Body of pancreas (tissue), 4 donors: ENCODE measurements at regions not wholly inside any gene's neighbourhood (a gene's known extent, or its start where the extent isn't known, plus 50 kb on each side); places are given as distances from the start of the nearest gene placed in this dataset.
"Not testable (repeated sequence)": the region's sequence is repeated elsewhere in the genome, so short reads cannot be mapped to it uniquely, and the experiment has no call there.

ENCODE experiments used
- ATAC-seq: fragments of 150-250 bp; one replicate; pipeline ENCODE4 v1.9.1; 2016
- DNase-seq, 4 donors: peaks; one replicate each; pipeline ENCODE4 v3.0.0-alpha.2; 2019
- H3K27ac ChIP-seq, 4 donors: fragments of 200-600 bp; sonication (generic); 1 replicate in 3 of 4; 2 replicates in 1 of 4; pipeline versions ENCODE4 v1.5.1 to v1.6.1; 2016 to 2019; ENCODE audit warnings: mild to moderate bottlenecking in 1 of 4, mixed read lengths in 1 of 4, moderate library complexity in 1 of 4
- H3K27me3 ChIP-seq, 2 donors: fragments of 200-600 bp; sonication (generic); one replicate each; pipeline ENCODE4 v1.6.0; 2016; ENCODE audit warnings: mild to moderate bottlenecking in 1 of 2
- H3K36me3 ChIP-seq, 2 donors: fragments of 200-600 bp; sonication (generic); replicated peaks in 1 of 2; 2 replicates each; pipeline ENCODE4 v1.5.1; 2016; ENCODE audit warnings: low read depth in 2 of 2; ENCODE audit not compliant: insufficient read depth in 1 of 2
- H3K4me1 ChIP-seq: fragments of 200-600 bp; sonication (generic); one replicate; pipeline ENCODE4 v1.6.0; 2016
- H3K4me3 ChIP-seq, 2 donors: fragments of 200-600 bp; sonication (generic); 1 replicate in 1 of 2; 2 replicates in 1 of 2; pipeline ENCODE4 v1.5.1; 2016 to 2019
- H3K9me3 ChIP-seq, 3 donors: fragments of 200-600 bp; sonication (generic); 1 replicate in 2 of 3; 2 replicates in 1 of 3; pipeline ENCODE4 v1.5.1; 2016
- POLR2A ChIP-seq, 3 donors: fragments of 450-650 bp; IDR thresholded peaks; one replicate each; pipeline ENCODE4 v1.6.1; 2016; ENCODE audit warnings: antibody characterized with exemption in 3 of 3, mild to moderate bottlenecking in 2 of 3
- WGBS, 2 donors: methylation state at CpG; one replicate each; pipeline ENCODE4 v1.1.5; 2017; 5-methylcytosine and 5-hydroxymethylcytosine counted together
- intact Hi-C: fragments of 100-400 bp; cut with DNase I; formaldehyde crosslinking; loops from one replicate; pipeline ENCODE4 v1.15.1; 2023
- TF ChIP-seq, protein P1 (sequence below), 7 experiments: fragments of 450-650 bp in 4 of 7; fragments of 200-600 bp in 3 of 7; sonication (generic) in 3 of 7; IDR thresholded peaks; one replicate each; pipeline ENCODE4 v1.5.1; 2016 to 2019; ENCODE audit warnings: antibody characterized with exemption in 7 of 7

DNA sequence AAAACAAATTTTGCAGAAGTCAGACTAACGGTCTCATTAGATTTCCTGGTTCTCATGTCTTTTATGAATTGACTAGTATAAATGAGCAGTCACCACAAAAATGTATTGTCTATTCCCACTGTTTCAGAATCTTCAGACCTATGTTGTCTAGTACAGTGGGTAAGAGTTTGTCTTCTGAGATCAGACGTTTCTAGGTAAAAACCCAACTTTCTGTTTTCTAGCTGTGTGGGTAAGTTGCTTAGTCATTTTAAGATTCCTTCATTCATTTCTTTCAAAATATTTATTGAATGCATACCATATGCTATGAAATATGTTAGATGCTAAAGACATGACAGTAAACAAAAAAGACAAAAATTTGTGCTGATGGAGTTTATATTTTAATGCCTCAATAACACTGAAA lies 156.3 kb downstream of the POLR1F start:
- no peaks in the 10 kb centered on the region for H3K4me1 ChIP-seq
- no peaks in the 10 kb centered on the region for H3K9me3 ChIP-seq
- no peak overlapping the region for H3K27ac ChIP-seq
- no peak for ATAC-seq
- no peak overlapping the region for H3K4me3 ChIP-seq
- TF ChIP-seq POLR2A (IDR thresholded peaks at IDR 0.05): no peak
- TF ChIP-seq, protein P1, sequence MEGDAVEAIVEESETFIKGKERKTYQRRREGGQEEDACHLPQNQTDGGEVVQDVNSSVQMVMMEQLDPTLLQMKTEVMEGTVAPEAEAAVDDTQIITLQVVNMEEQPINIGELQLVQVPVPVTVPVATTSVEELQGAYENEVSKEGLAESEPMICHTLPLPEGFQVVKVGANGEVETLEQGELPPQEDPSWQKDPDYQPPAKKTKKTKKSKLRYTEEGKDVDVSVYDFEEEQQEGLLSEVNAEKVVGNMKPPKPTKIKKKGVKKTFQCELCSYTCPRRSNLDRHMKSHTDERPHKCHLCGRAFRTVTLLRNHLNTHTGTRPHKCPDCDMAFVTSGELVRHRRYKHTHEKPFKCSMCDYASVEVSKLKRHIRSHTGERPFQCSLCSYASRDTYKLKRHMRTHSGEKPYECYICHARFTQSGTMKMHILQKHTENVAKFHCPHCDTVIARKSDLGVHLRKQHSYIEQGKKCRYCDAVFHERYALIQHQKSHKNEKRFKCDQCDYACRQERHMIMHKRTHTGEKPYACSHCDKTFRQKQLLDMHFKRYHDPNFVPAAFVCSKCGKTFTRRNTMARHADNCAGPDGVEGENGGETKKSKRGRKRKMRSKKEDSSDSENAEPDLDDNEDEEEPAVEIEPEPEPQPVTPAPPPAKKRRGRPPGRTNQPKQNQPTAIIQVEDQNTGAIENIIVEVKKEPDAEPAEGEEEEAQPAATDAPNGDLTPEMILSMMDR (IDR thresholded peaks at IDR 0.05): no peak
- H3K36me3 ChIP-seq: no peaks in the 10 kb centered on the region
- WGBS, 2 donors: 42 to 52% methylated on average over 2 of the region's 2 CpGs
- DNase-seq: no peak
- H3K27me3 ChIP-seq: no peaks in the 10 kb centered on the region
- intact Hi-C loops: no loop called here

DNA sequence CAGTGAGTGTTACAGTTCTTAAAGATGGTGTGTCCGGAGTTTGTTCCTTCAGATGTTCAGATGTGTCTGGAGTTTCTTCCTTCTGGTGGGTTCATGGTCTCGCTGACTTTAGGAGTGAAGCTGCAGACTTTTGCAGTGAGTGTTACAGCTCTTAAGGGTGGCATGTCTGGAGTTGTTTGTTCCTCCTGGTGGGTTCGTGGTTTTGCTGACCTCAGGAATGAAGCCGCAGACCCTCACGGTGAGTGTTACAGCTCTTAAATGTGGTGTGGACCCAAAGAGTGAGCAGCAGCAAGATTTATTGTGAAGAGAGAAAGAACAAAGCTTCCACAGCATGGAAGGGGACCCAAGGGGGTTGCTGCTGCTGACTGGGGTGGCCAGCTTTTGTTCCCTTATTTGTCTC lies 159.6 kb downstream of the POLR1F start:
- intact Hi-C loops, H3K9me3 ChIP-seq, H3K27ac ChIP-seq, H3K27me3 ChIP-seq, ATAC-seq, H3K36me3 ChIP-seq, H3K4me1 ChIP-seq, DNase-seq, H3K4me3 ChIP-seq: not testable (repeated sequence)
- WGBS, 2 donors: 39 to 40% methylated on average over 5 of the region's 5 CpGs

DNA sequence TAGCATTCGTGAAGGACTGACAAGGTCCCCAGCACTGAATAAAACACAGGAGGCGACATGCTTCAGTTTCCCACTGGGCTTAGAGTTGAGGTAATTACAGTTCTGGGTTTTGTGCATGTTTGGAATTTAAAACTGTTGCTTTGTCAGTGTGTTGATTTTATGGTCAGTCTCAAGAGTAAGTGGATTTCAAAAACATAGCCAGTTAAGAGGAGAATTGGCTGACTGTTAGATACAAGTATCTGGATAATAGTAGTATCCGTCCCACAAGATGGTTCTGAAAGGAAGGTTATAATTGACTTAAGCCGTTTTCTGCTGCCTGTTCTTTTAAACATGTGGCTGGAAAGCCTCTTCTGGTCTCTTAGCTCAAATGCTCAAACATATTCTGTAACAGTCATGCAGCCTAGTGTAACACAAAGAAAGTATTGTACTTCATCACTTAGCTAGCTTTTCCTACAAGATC lies 170.9 kb downstream of the POLR1F start:
- H3K4me1 ChIP-seq: no peaks in the 10 kb centered on the region
- WGBS, 2 donors: 19 to 21% methylated on average over 4 of the region's 4 CpGs
- no peak for TF ChIP-seq POLR2A (IDR thresholded peaks at IDR 0.05)
- TF ChIP-seq, protein P1 (IDR thresholded peaks at IDR 0.05): no peak

DNA sequence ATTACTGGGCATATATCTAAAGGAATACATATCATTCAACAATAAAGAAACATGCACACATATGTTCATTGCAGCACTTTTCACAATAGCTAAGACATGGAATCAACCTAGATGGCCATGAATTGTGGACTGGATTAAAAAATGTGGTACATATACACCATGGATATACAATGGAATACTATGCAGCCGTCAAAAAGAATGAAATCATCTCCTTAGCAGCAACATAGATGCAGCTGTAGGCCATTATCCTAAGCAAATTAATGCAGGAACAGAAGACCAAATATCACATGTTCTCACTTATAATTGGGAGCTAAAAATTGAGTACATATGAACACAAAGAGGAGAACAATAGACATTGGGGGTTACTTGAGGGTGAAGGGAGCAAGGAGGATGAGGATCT lies 175.6 kb downstream of the POLR1F start:
- H3K27ac ChIP-seq: no peak overlapping the region
- DNase-seq (no peak), ATAC-seq (no peak)
- TF ChIP-seq POLR2A (IDR thresholded peaks at IDR 0.05): no peak
- 67 to 84% methylated on average over 1 of the region's 1 CpG for WGBS, 2 donors
- H3K36me3 ChIP-seq: no peaks in the 10 kb centered on the region
- no peaks in the 10 kb centered on the region for H3K4me1 ChIP-seq
- H3K4me3 ChIP-seq: no peak overlapping the region
- intact Hi-C loops: no loop called here
- H3K9me3 ChIP-seq: no peaks in the 10 kb centered on the region
- H3K27me3 ChIP-seq: no peaks in the 10 kb centered on the region

More for the DNA sequence above, 170.9 kb downstream of the POLR1F start:
- H3K27ac ChIP-seq: no peak overlapping the region
- no peaks in the 10 kb centered on the region for H3K27me3 ChIP-seq
- no peak for DNase-seq
- H3K4me3 ChIP-seq: no peak overlapping the region
- ATAC-seq: no peak
- intact Hi-C loops: no loop called here
- H3K36me3 ChIP-seq: no peaks in the 10 kb centered on the region
- no peaks in the 10 kb centered on the region for H3K9me3 ChIP-seq

DNA sequence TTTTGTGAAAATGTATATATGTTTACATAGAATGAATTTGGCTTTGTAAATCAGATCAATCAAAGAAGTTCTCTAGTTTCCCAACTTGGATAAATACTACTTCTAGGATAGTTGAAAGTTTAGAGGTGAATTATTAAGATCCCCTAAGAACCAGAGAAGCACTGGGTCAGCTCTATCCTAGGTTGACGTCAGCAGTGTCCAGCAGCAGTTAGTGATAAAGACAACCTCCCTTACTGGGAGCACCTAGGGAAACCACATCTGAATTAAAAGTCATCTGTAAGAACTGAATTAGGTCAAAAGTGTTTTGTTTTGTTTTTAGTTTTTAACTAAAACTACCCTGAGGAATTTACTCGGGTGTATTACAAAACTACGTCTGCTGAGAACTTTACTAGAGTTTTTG lies 178.0 kb downstream of the POLR1F start:
- TF ChIP-seq, protein P1 (IDR thresholded peaks at IDR 0.05): no peak
- no peak for TF ChIP-seq POLR2A (IDR thresholded peaks at IDR 0.05)
- no peak overlapping the region for H3K27ac ChIP-seq
- ATAC-seq: no peak
- no peak for DNase-seq
- H3K27me3 ChIP-seq: no peaks in the 10 kb centered on the region
- no peaks in the 10 kb centered on the region for H3K4me1 ChIP-seq
- WGBS, 2 donors: 42 to 53% methylated on average over 3 of the region's 3 CpGs
- intact Hi-C loops: no loop called here
- no peaks in the 10 kb centered on the region for H3K9me3 ChIP-seq
- no peaks in the 10 kb centered on the region for H3K36me3 ChIP-seq
- no peak overlapping the region for H3K4me3 ChIP-seq

DNA sequence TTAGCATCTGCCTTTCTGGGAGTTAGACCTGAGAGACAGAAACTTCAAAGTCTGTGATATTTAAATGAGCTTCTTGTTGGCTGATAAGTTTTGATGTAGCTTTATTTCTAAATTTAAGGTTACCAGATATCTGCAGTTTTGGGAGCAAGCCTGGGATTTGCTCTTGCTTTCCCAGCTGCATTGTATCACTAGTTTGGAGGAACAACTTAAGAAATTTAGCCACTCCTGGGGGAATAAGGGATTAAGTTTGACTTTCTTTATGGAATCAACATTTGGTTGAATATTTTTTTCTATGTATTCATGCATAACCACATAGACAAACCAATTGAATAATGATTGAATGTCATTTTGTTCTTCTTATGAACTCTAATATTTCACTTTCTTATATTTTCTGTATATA lies 178.6 kb downstream of the POLR1F start:
- Histone ChIP-seq H3K4me1 (no peaks in the 10 kb centered on the region), H3K27me3 (no peaks in the 10 kb centered on the region), H3K27ac (no peak overlapping the region), H3K9me3 (no peaks in the 10 kb centered on the region), H3K36me3 (no peaks in the 10 kb centered on the region), H3K4me3 (no peak overlapping the region)
- intact Hi-C loops: no loop called here
- ATAC-seq (no peak), DNase-seq (no peak)
- TF ChIP-seq POLR2A (IDR thresholded peaks at IDR 0.05): no peak
- TF ChIP-seq, protein P1 (IDR thresholded peaks at IDR 0.05): no peak
